GM12872 (cell line): ENCODE measurements at regions not wholly inside any gene's neighbourhood (a gene's known extent, or its start where the extent isn't known, plus 50 kb on each side); places are given as distances from the start of the nearest gene placed in this dataset.

Source experiments
- TF ChIP-seq, protein P1 (sequence below): IDR thresholded peaks from 3 replicates; pipeline ENCODE4 v1.5.1; 2011; ENCODE audit warnings: low read depth, mild to moderate bottlenecking, low read length, moderate library complexity; ENCODE audit not compliant: insufficient read depth

- TF ChIP-seq, protein P1, sequence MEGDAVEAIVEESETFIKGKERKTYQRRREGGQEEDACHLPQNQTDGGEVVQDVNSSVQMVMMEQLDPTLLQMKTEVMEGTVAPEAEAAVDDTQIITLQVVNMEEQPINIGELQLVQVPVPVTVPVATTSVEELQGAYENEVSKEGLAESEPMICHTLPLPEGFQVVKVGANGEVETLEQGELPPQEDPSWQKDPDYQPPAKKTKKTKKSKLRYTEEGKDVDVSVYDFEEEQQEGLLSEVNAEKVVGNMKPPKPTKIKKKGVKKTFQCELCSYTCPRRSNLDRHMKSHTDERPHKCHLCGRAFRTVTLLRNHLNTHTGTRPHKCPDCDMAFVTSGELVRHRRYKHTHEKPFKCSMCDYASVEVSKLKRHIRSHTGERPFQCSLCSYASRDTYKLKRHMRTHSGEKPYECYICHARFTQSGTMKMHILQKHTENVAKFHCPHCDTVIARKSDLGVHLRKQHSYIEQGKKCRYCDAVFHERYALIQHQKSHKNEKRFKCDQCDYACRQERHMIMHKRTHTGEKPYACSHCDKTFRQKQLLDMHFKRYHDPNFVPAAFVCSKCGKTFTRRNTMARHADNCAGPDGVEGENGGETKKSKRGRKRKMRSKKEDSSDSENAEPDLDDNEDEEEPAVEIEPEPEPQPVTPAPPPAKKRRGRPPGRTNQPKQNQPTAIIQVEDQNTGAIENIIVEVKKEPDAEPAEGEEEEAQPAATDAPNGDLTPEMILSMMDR = no peak
Measured at GRCh38 chr1:60861961-60862567, 220.3 kb upstream of the NFIA start.

DNA sequence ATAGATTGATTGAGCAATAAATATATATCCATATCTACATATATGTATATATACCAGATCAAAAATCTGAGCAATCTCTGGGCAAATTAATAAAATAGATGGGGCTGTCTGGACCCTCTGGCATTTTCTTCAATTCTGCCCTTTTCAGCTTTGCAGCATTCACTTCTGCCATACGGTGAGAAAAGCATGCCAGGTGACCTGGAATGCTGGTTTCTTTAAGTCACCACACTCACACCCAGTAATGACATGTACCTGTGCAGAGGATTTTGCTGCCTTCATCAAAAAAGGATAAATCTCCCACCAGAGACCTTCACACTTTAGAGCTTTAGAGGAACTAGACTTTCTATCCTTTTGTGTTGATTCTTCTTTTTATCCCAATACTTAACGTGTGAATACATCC is 223.2 kb upstream of the NFIA start:
- TF ChIP-seq, protein P1 = no peak

- TF ChIP-seq, protein P1 = no peak
Measured at GRCh38 chr1:60857851-60858250, 224.5 kb upstream of the NFIA start.

GRCh38 chr1:60850084-60850483 is 232.3 kb upstream of the NFIA start:
- TF ChIP-seq, protein P1 = no peak

- TF ChIP-seq, protein P1 = no peak
Measured at GRCh38 chr1:60849401-60849800, 233.0 kb upstream of the NFIA start.

DNA sequence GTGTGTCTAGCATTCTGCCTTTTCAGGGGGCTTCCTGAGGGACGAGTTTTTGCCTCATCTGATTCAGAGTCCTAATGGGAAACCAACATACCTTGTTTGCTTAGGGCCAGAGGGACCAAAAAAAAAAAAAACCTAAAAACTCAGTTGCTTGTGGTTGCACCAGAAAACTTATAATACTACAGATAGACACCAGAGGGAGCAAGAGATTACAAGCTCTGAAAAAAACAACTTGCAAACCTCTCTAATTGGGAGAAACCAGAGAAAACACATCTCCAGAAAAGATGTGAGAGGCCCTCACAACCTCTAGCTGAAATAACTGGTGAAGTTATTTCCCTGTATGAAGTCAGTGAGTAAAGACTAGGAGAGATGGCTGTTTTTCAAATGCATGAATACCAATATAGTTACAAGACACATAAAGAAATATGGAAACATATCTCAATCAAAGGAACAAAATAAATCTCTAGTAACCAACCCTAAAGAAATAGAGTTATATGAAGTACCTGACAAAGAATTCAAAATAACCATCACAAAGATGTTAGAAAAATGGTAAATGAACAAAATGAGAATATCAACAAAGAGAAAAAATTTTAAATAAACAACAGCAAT is 233.7 kb upstream of the NFIA start:
- TF ChIP-seq, protein P1 = peak; percentile 48

DNA sequence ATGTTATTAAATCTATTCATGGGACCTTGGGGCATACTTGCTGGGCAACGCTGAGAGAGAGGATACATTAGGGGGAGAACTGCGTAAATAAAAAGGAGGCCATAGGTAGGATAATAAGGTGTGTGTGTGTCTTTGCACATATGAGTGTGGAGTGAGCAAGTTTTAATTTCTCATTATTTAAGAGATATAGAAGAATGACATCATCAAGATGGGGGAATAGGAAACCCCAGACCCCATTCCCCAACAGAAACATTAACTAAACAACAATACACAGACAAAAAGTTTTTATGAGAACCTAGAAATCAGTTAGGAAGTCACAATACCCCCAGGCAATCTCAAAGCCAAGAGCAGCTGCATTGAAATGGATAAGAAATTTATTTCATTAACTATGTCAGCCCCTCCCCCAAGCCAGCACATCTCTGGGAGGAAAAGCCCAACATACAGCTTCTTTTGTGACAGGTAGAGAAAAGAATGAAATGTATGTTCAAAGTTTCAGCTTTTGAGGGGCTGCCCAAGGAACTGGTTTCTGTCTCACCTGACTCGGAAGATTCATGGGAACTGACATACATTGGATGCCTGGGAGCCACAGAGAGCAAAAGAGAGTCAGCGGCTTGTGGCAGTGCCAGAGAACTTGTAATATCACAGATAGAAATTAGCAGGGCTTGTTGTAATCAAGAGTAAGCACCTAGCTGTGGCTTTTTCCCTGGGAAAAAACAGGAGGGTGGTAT is 234.3 kb upstream of the NFIA start:
- TF ChIP-seq, protein P1 = no peak
